Stimulated activated CD4-positive, alpha-beta T cell treated with anti-CD3 and anti-CD28 coated beads, TNF-alpha, amount 100 ng/mL, for 1 hour (primary cell): ENCODE measurements at regions not wholly inside any gene's neighbourhood (a gene's known extent, or its start where the extent isn't known, plus 50 kb on each side); places are given as distances from the start of the nearest gene placed in this dataset.
"Not testable (repeated sequence)": the region's sequence is repeated elsewhere in the genome, so short reads cannot be mapped to it uniquely, and the experiment has no call there.

Source experiments
- DNase-seq, 3 donors: peaks; one replicate each; pipeline ENCODE4 v3.0.0-alpha.2; 2020; ENCODE audit warnings: low read depth in 3 of 3, low spot score in 1 of 3

DNA sequence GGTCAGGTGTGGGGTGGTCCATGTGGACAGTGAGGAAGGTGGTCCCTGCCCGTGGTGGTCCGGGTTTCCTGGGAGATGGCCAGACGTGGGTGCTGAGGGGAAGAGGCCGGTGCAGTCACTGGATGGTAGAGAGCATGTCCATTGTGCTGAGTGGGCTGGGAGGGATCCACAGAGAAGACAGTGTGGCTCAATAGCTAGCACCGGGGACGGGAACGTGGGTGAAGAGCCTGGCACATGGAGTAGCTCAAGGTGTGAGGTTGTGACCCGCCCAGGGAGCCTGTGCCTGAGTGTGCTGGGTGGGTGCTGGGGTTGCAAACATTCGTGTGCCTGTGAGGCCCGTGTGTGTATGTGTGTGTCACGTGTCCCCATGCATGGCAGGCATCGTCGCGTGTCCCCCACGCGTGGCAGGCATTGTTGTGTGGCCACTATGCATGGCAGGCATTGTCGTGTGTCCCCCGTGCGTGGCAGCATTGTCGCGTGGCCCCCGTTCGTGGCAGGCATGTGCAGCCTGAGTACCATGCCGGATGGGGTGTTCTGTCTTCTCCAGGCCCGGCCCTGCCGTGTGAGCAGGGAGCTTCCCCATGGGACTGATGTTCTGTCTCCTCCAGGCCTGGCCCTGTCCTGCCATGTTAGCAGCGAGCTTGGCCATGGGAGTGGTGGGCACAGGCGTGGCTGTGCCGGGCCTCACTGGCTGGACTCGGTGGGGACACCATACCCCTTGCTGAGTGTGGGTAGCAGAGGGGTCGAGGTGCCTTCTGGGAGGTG is 205.0 kb downstream of the TMEM121 start:
- not testable (repeated sequence) for DNase-seq

DNA sequence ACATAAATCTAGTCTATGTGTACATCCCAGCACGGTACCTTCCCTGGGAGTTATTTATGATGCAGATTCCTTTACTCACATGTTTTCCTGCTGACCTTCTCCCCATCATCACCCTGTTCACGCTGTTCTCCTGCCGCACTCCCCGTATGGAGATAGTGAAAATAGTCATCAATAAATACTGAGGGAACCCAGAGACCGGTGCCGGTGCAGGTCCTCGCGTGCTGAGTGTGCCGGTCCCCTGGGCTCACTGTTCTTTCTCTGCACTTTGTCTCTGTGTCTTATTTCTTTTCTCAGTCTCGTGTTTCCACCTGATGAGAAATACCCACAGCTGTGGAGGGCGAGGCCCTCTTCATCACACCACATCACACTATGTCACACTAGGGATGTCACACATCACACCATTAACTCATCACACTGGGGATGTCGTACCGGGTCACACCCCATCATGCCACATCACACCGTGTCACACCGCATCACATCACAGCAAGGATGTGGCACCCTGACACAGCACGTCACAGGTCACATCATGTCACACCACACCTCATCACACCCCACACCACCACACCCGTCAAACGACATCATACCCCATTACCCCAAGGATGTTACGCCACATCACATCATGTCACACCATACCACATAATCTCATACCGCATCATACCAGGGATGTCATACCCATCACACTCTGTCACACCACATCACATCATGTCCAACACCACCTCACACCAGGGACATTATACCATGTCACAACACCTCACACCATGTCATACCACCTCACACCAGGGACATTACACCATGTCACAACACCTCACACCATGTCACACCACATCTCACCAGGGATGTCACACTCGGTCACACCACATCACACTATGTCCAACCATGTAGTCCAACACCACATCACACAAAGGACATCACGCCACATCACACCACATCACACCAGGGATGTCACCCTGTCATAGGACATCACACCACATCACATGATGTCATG is 207.0 kb downstream of the TMEM121 start:
- no peak for DNase-seq

DNA sequence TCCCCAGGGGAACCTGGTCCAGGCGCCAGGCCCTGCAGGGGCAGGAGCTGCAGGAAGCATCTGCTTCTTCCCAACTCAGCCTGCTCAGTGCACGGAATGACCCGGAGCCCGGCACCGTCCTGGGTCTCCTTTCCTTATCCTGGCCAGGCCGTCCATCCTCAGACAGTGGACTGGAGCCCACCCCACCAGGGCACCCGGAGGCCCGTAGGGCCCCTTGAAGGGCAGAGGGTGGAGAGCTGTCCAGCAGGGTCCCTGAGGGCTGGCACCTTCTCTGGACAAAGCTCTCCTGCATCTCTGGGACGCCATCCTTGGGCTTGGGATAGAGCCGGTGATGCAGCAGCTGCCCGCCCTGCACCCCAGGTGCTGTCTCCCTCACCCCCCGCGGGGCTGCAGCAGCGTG is 207.9 kb downstream of the TMEM121 start:
- not testable (repeated sequence) for DNase-seq

DNA sequence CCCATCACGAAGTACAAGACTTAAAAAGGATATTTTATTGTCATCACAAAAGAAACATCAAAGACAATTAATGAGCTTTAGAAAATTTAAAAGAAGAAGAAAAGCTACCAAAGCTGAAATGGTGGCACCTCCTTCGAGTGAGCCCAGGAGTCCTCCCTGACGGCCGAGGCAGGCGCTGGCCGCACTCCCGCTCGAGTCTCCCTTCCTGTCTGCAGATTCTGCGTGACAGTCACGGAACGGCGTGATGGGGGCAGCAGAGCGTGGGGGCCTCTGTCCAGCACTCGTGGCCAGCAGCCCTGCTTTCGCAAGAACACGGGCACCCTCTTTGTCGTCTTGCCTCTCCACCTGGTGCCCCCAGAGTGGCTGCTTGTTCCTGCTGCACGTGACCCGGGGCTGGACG is 209.9 kb downstream of the TMEM121 start:
- DNase-seq: not testable (repeated sequence)

DNA sequence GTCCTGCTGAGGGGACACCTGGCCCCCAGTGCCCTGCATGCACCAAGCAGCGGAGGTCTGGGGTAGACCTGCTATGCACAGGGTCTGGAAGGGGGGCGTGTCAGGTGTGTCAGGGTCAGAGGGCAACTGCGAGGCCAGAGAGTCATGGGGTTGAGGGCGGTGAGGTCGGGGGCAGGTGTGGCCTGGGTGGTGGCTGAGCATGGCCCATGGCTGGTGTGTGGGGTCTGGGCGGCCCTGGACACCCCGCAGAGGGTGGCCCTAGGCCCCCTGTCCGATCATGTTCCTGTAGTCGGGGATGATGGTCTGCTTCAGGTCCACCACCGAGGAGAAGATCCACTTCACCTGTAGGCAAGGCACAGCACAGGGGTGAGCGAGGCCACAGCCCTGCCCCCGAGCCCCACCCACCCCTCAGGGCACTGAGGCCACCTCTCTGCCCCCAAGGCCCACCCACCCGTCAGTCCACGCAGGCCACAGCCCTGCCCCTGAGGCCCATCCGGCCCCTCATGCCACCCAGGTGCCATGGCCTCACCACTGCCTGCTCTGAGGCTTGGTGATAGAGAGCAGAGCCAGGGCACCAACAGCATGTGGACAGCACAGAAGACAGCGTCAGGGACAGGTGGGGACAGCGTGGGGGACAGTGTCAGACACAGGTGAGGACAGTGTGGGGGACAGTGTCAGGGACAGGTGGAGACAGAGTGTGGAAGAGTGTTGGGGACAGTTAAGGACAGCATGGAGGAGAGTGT is 211.3 kb downstream of the TMEM121 start:
- DNase-seq: no peak

DNA sequence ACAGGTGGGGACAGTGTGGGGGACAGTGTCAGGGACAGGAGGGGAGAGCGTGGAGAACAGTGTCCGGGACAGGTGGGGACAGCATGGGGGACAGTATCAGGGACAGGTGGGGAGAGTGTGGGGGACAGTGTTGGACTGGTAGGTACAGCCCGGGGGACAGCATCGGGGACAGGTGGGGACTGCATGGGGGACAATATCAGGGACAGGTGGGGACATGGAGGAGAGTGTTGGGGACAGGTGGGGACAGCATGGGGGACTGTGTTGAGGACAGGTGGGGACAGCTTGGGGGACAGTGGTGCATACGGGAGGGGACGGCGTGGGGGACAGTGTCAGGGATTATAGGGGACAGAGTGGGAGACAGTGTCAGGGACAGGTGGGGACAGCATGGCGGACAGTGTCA is 212.3 kb downstream of the TMEM121 start:
- DNase-seq: no peak

DNA sequence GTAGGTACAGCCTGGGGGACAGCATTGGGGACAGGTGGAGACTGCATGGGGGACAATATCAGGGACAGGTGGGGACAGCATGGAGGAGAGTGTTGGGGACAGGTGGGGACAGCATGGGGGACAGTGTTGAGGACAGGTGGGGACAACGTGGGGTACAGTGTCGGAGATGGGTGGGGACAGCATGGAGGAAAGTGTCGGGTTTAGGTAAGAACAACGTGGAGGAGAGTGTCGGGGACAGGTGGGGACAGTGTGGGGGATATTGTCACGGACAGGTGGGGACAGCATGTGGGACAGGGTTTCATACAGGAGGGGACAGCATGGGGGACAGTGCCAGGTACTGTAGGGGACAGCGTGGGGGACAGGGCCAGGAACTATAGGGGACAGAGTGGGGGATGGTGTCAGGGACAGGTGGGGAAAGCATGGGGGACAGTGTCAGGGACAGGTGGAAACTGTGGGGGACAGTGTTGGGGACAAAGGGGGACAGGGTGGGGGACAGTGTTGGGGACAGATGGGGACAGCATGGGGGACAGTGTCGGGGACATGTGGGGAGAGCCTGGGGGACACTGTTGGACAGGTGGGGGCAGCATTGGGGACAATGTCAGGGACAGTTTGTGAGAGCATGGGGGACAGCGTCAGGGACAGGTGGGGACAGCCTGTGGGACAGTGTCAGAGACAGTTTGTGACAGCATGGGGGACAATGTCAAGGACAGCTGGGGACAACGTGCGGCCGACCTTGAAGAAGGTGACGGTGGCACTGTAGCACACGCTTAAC is 213.1 kb downstream of the TMEM121 start:
- no peak for DNase-seq

DNA sequence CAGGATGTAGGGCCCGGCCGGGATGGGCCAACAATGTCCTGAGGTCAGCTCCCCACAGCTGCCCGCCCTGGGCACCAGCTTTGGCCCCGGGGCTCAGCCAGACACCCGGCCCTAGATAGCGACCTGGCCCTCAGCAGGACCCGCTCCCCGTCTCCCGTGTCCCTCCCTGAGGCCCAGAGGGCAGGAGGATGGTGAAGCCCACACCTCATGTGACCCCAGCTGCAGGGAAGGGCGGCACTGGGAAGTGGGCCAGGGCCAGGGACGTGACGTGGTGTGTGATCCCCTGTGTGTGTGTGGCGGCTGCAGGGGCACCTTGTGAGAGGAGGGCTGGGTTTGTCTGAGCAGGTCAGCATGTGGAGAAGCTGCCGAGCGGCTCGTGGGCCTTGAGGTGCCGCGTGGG is 213.9 kb downstream of the TMEM121 start:
- not testable (repeated sequence) for DNase-seq

DNA sequence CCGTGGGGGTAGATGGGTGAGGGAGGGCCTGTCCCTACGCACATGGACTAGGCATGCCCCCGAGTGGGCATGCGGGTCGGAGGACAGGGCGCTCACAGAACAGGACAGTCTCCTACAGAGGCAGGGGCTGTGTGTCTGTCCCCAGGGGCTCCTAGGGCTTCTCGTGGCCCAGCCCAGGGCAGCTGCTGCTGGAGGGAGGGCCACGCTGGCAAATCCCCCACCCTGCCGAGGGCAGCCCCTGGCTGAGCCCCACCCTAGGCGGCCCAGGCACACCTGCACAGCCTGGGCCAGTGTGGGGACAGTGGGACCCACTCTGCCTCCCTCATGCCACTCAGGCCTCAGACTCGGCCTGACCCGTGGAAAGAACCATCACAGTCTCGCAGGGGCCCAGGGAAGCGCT is 214.6 kb downstream of the TMEM121 start:
- not testable (repeated sequence) for DNase-seq

DNA sequence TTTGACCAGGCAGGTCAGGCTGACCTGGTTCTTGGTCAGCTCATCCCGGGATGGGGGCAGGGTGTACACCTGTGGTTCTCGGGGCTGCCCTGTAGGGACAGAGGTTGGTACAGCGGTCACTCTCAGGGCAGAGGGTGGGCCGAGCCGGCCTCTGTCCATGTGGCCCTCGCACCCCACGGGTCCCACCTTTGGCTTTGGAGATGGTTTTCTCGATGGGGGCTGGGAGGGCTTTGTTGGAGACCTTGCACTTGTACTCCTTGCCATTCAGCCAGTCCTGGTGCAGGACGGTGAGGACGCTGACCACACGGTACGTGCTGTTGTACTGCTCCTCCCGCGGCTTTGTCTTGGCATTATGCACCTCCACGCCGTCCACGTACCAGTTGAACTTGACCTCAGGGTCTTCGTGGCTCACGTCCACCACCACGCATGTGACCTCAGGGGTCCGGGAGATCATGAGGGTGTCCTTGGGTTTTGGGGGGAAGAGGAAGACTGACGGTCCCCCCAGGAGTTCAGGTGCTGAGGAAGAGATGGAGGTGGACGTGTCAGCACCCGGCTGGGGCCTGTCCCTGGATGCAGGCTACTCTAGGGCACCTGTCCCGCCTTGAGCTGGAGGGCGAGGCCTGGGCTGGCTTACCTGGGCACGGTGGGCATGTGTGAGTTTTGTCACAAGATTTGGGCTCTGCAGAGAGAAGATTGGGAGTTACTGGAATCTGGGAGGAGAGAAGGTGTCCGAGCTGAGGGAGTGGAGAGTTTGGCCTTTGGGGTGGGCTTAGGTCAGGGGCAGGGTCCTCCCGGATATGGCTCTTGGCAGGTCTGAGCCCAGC is 215.5 kb downstream of the TMEM121 start:
- DNase-seq: not testable (repeated sequence)

DNA sequence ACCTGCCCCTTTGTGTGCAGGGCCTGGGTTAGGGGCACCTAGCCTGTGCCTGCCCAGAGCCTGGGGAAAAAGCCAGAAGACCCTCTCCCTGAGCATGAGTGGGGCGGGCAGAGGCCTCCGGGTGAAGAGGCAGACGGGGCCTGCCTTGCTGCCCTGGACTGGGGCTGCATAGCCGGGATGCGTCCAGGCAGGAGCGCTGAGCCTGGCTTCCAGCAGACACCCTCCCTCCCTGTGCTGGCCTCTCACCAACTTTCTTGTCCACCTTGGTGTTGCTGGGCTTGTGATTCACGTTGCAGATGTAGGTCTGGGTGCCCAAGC is 216.1 kb downstream of the TMEM121 start:
- no peak for DNase-seq

DNA sequence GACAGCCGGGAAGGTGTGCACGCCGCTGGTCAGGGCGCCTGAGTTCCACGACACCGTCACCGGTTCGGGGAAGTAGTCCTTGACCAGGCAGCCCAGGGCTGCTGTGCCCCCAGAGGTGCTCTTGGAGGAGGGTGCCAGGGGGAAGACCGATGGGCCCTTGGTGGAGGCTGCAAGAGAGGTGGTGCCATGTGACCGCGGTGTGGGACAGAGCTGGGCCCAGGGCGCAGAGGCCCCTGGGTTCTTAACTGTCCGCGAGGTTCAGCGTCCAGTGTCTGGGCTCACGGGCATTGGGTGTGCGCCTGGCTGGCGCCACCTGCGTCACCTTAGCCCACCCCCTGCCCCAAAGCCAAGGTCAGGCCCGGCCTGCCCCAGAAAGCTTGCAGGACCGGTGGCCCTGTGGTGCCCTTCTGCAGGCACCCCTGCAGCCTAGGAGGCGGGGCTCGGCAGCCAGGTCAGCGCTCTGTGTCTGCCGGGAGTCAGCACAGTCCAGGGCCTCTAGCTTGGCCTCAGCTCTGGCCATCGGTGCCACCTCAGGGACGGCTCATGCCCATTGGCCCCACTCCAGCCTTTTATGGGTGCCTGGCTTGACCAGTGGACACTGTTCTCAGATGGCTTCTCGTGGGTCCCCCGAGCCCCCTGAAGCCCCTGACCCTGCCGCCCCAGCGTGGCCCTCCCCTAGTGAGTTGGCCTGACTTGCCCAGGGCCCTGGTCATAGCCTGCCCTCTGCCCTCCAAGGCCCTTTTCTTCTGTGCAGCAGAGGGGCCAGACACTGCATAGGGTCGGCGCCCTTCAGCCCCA is 216.7 kb downstream of the TMEM121 start:
- not testable (repeated sequence) for DNase-seq

DNA sequence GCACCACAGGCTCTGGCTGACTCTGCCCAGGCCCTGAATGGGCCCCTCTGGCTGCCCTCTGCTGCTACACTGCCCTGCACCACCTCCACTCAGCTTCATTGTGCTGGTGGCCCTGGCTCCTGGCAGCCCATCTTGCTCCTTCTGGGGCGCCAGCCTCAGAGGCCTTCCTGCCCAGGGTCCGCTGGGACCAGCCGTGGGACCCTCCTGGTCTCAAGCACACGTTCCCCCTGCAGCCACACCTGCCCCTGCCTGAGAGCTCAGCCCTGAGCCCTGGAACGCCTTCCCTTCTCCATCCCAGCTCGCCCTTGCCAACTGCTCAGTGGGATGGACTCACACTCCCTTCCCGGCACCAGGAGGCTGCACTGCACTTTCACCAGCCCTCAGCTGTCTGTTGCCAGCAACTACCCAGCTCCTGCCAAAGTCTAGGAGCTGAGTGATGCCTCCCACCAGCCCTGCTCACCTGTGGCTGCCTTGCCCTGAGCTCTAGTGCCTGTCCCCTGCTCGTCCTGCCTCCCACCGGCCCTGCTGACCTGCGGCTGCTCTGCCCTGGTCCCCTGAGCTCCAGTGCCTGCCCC is 217.9 kb downstream of the TMEM121 start:
- DNase-seq: not testable (repeated sequence)

DNA sequence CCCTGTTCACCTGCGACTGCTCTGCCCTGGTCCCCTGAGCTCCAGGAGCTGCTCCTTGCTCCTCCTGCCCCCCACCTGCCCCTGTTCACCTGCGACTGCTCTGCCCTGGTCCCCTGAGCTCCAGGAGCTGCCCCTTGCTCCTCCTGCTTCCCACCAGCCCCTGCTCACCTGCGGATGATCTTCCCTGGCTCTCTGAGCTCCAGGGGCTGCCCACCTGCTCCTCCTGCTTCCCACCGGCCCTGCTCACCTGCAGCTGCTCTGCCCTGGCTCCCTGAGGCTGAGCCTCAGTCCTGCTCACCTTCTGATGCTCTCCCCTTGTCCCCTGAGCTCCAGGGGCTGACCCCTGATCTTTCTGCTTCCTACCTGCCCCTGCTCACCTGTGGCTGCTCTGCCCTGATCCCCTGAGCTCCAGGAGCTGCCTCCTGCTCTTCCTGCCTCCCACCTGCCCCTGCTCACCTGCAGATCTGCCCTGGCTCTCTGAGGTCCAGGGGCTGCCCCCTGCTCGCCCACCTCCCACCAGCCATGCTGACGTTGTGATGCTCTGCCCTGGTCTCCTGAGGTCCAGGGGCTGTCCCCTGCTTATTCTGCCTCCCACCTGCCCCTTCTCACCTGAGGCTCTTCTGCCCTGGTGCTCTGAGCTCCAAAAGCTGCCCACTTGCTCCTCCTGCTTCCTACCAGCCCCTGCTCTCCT is 219.2 kb downstream of the TMEM121 start:
- no peak for DNase-seq

DNA sequence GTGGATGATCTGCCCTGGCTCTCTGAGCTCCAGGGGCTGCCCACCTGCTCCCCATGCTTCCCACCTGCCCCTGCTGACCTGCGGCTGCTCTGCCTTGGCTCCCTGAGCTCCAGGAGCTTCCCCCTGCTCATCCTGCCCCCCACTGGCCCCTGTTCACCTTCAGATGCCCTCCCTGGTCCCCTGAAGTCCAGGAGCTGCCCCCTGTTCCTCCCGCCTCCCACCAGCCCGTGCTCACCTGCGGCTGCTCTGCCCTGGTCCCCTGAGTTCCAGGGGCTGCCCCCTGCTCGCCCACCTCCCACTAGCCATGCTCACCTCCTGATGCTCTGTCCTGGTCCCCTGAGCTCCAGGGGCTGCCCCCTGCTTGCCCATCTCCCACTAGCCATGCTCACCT is 219.7 kb downstream of the TMEM121 start:
- DNase-seq: no peak

DNA sequence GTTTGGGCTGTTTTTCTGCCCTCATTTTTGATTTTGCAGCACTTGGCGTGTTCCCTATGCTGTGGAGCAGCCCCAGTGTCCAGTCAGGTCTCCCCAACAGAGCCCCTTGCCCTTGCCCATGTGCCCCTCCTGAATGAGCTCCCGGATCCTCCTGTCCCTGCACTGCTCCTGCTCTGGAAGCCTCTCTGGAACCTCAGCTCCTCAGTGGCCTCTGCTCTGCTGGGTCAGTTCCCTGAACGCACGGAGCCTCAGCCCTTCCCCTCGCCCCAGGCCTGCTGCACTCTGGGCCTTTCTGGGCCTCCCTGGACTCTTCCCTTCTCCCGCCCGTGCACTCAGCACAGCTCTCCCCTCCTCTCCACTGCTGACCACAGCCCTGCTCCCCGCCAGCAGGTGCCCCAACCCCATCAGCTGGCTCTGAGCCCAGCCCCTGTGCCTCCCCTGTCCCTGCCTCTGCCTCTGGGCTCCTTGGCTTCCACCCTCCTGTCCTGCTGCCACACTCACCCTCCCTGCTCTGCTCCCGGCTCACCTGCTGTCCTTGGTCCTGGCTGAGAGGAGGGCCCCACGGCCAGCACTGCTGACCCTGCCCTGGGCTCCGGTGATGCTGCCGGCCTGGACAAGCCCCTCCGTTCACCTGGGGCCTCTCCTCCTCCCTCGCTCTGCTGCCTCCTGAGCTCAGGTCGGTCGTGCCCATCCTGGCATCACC is 220.6 kb downstream of the TMEM121 start:
- DNase-seq: not testable (repeated sequence)

DNA sequence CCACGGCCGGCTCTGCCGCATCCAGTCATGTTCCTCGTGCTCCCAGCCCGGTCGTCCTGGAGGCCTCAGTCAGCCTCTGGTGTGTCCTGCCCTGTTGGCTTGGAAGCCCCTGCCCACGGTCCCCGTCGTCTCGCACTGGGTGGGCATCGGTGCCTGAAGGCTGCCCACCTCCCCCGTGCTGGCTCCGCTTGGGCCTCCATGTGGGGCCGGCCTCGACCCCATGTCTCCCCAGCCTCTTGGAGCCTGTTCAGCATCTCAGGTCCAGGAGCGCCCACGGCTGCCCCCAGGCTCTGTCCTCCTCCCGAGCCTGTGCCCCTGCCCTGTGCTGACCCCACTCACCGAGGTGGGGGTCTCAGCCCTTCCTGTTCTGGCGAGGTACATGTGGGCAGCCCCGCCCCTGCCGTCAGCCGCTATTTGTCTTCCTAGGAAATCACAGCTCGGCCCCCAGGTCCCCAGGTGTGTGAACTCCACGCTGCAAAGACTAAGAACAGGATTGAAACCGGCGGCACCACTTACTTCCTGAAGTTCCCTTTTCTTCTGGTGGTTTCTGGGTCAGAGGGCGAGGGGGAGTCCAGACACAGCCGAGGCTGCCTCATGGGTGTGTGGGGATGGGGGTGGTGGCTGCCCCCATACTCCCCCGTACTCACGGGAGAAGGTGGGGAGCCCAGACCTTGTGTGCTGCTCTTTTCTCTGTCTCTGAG is 221.3 kb downstream of the TMEM121 start:
- not testable (repeated sequence) for DNase-seq
